ENCODE measurements at regions not wholly inside any gene's neighbourhood (a gene's known extent, or its start where the extent isn't known, plus 50 kb on each side); places are given as distances from the start of the nearest gene placed in this dataset.

- TF ChIP-seq CTCF (conservative IDR thresholded peaks at IDR 0.05; ENCODE audit: low read depth, low read length) (no peak), POLR2A (IDR thresholded peaks at IDR 0.05; ENCODE audit: low read depth, low read length) (no peak), MAZ (IDR thresholded peaks at IDR 0.05; ENCODE audit: borderline replicate concordance, low read depth, low read length) (no peak), SMC3 (IDR thresholded peaks at IDR 0.05; ENCODE audit: low read depth, low read length) (no peak), RFX5 (IDR thresholded peaks at IDR 0.05; ENCODE audit: low read depth, low read length) (no peak), BHLHE40 (IDR thresholded peaks at IDR 0.05; ENCODE audit: low read depth, low read length) (no peak), RCOR1 (IDR thresholded peaks at IDR 0.05; ENCODE audit: insufficient replicate concordance, low read length) (no peak), CHD1 (IDR thresholded peaks at IDR 0.05; ENCODE audit: low read depth, low read length) (no peak), MAFK (IDR thresholded peaks at IDR 0.05; ENCODE audit: low read depth, low read length) (no peak), CEBPB (IDR thresholded peaks at IDR 0.05; ENCODE audit: low read depth, low read length) (no peak), RAD21 (IDR thresholded peaks at IDR 0.05; ENCODE audit: low read length) (no peak)
- TF ChIP-seq, protein P1, sequence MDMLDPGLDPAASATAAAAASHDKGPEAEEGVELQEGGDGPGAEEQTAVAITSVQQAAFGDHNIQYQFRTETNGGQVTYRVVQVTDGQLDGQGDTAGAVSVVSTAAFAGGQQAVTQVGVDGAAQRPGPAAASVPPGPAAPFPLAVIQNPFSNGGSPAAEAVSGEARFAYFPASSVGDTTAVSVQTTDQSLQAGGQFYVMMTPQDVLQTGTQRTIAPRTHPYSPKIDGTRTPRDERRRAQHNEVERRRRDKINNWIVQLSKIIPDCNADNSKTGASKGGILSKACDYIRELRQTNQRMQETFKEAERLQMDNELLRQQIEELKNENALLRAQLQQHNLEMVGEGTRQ (IDR thresholded peaks at IDR 0.05; ENCODE audit: low read depth, low read length): no peak
- TF ChIP-seq, protein P2, sequence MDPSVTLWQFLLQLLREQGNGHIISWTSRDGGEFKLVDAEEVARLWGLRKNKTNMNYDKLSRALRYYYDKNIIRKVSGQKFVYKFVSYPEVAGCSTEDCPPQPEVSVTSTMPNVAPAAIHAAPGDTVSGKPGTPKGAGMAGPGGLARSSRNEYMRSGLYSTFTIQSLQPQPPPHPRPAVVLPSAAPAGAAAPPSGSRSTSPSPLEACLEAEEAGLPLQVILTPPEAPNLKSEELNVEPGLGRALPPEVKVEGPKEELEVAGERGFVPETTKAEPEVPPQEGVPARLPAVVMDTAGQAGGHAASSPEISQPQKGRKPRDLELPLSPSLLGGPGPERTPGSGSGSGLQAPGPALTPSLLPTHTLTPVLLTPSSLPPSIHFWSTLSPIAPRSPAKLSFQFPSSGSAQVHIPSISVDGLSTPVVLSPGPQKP (IDR thresholded peaks at IDR 0.05; ENCODE audit: borderline replicate concordance, low read depth, low read length): no peak
Observed at GRCh38 chr4:188804861-188805260, 665.6 kb downstream of the TRIML1 start.

Data from IMR-90 (cell line).